NCI-H526 (cell line): ENCODE measurements at regions not wholly inside any gene's neighbourhood (a gene's known extent, or its start where the extent isn't known, plus 50 kb on each side); places are given as distances from the start of the nearest gene placed in this dataset.
"Not testable (repeated sequence)": the region's sequence is repeated elsewhere in the genome, so short reads cannot be mapped to it uniquely, and the experiment has no call there.

Experiments
- DNase-seq, 2 experiments: peaks; one replicate each; lab custom pipeline; 2025; lab: John Stamatoyannopoulos, UW

- DNase-seq = peak in 1 of 2 experiments; percentile 77
Observed at GRCh38 chr14:22386924-22387775, 201.9 kb downstream of the DAD1 start.

GRCh38 chr14:22384974-22385526 is 204.0 kb downstream of the DAD1 start:
- DNase-seq = no peak

- DNase-seq = no peak
Observed at GRCh38 chr14:22384167-22384549, 204.9 kb downstream of the DAD1 start.

GRCh38 chr14:22383515-22384166 is 205.4 kb downstream of the DAD1 start:
- DNase-seq = no peak

GRCh38 chr14:22382955-22383354 is 206.1 kb downstream of the DAD1 start:
- no peak for DNase-seq

- DNase-seq = no peak
Observed at GRCh38 chr14:22382395-22382794, 206.6 kb downstream of the DAD1 start.

- no peak for DNase-seq
Observed at GRCh38 chr14:22381766-22382165, 207.3 kb downstream of the DAD1 start.

- DNase-seq = no peak
Observed at GRCh38 chr14:22381408-22381760, 207.6 kb downstream of the DAD1 start.

- DNase-seq = no peak
Observed at GRCh38 chr14:22380571-22381407, 208.2 kb downstream of the DAD1 start.

GRCh38 chr14:22379727-22380126 is 209.3 kb downstream of the DAD1 start:
- no peak for DNase-seq

GRCh38 chr14:22378181-22378580 is 210.8 kb downstream of the DAD1 start:
- DNase-seq = no peak

GRCh38 chr14:22375321-22375930 is 213.6 kb downstream of the DAD1 start:
- DNase-seq = peak; percentile 4 to 73

- DNase-seq = no peak
Observed at GRCh38 chr14:22370084-22370847, 218.8 kb downstream of the DAD1 start.

GRCh38 chr14:22358726-22359125 is 230.3 kb downstream of the DAD1 start:
- no peak for DNase-seq

- DNase-seq = not testable (repeated sequence)
Observed at GRCh38 chr14:22349281-22349680, 239.7 kb downstream of the DAD1 start.

- no peak for DNase-seq
Observed at GRCh38 chr14:22344673-22345072, 244.4 kb downstream of the DAD1 start.

- DNase-seq = not testable (repeated sequence)
Observed at GRCh38 chr14:22344209-22344608, 244.8 kb downstream of the DAD1 start.

GRCh38 chr14:22341049-22341448 is 248.0 kb downstream of the DAD1 start:
- DNase-seq = no peak

- DNase-seq = no peak
Observed at GRCh38 chr14:22338917-22339715, 249.9 kb downstream of the DAD1 start.

- no peak for DNase-seq
Observed at GRCh38 chr14:22338381-22338780, 250.6 kb downstream of the DAD1 start.
